Kidney (tissue), 13 donors: ENCODE measurements at regions not wholly inside any gene's neighbourhood (a gene's known extent, or its start where the extent isn't known, plus 50 kb on each side); places are given as distances from the start of the nearest gene placed in this dataset.

Source experiments
- DNase-seq, 5 donors: peaks; one replicate each; pipeline ENCODE4 v3.0.0-alpha.2; 2013 to 2020
- FAIRE-seq: peaks from 2 replicates; lab custom pipeline; 2012; peaks lifted over from hg19 to GRCh38; lab: Jason Lieb, UNC
- H3K27ac ChIP-seq, 2 donors: one replicate each; pipeline ENCODE4 v1.7.0; 2013; ENCODE audit warnings: low read depth in 2 of 2, low read length in 2 of 2, inconsistent platforms in 1 of 2
- H3K27me3 ChIP-seq: one replicate; pipeline ENCODE4 v1.7.1; 2013; ENCODE audit warnings: low read length, inconsistent platforms; ENCODE audit not compliant: control insufficient read depth, insufficient read depth
- H3K36me3 ChIP-seq, 3 donors: one replicate each; pipeline versions ENCODE4 v1.7.0 to v1.7.1; 2013; ENCODE audit warnings: low read length in 3 of 3, control low read depth in 1 of 3, inconsistent platforms in 1 of 3; ENCODE audit not compliant: insufficient read depth in 3 of 3, control insufficient read depth in 2 of 3
- H3K4me1 ChIP-seq, 3 donors: one replicate each; pipeline versions ENCODE4 v1.7.0 to v1.7.1; 2013; ENCODE audit warnings: low read length in 3 of 3, inconsistent platforms in 1 of 3, low read depth in 1 of 3; ENCODE audit not compliant: control insufficient read depth in 2 of 3, insufficient read depth in 2 of 3
- H3K4me3 ChIP-seq, 3 donors: one replicate each; pipeline versions ENCODE4 v1.7.0 to v1.8.1; 2013; ENCODE audit warnings: low read length in 3 of 3, control low read depth in 1 of 3, inconsistent platforms in 1 of 3
- H3K9ac ChIP-seq, 3 donors: one replicate each; pipeline versions ENCODE4 v1.7.0 to v1.7.1; 2013; ENCODE audit warnings: low read length in 3 of 3, control low read depth in 1 of 3, inconsistent platforms in 1 of 3
- H3K9me3 ChIP-seq, 3 donors: one replicate each; pipeline versions ENCODE4 v1.7.0 to v1.7.1; 2013; ENCODE audit warnings: low read length in 3 of 3, control low read depth in 1 of 3, inconsistent platforms in 1 of 3; ENCODE audit not compliant: control insufficient read depth in 2 of 3, insufficient read depth in 1 of 3
- intact Hi-C: fragments of 100-400 bp; cut with DNase I; formaldehyde crosslinking; loops from one replicate; pipeline ENCODE4 v1.11.1; 2022
- TF ChIP-seq, protein P1 (sequence below): IDR thresholded peaks from 3 replicates; pipeline ENCODE4 v1.5.1; 2012; ENCODE audit warnings: mild to moderate bottlenecking, moderate library complexity, borderline replicate concordance; ENCODE audit not compliant: insufficient read depth; ENCODE audit errors: extremely low read depth
- donor health status: control.
- donor health status: control.
- donor health status: control.
- donor health status: control.
- donor health status: control.
- donor health status: DM: yes; HTN: yes; CAD: no.
- donor health status: Normal renal cell carcinoma (clear cell type).

DNA sequence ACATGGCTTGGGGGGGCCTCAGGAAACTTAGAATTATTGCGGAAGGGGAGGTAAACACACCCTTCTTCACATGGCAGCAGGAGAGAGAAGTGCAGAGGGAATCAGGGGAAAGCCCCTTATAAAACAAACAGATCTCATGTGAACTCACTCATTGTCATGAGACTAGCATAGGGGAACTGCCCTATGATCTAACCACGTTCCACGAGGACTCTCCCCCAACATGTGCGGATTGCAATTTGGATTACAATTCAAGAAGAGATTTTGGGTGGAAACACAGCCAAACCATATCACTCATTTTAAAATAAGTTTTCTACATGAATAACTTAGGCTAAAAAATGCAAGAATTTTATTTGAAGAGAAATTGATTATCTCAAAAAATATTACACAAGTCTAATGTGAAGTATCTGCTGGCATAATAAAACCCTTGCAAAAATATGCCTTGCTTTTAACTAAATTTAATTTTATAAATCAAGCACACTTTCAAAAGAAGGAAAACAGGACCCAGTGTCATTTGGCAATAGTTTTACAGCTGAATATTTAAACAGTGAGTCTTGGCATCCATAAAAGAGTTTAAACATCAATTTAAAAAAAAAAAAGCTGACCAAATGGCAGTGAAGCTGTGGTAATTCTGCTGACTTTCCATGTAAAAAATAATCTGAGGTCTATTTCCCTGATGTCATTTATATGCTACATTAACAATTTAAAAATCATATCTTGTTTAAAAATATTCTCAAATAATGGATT, 1057.2 kb downstream of the NAALADL2 start:
- Histone ChIP-seq H3K4me1 (no peaks in the 10 kb centered on the region), H3K27me3 (no peaks in the 10 kb centered on the region), H3K9me3 (no peaks in the 10 kb centered on the region), H3K27ac (no peak overlapping the region), H3K36me3 (no peaks in the 10 kb centered on the region), H3K4me3 (no peak overlapping the region), H3K9ac (no peak overlapping the region)
- TF ChIP-seq, protein P1, sequence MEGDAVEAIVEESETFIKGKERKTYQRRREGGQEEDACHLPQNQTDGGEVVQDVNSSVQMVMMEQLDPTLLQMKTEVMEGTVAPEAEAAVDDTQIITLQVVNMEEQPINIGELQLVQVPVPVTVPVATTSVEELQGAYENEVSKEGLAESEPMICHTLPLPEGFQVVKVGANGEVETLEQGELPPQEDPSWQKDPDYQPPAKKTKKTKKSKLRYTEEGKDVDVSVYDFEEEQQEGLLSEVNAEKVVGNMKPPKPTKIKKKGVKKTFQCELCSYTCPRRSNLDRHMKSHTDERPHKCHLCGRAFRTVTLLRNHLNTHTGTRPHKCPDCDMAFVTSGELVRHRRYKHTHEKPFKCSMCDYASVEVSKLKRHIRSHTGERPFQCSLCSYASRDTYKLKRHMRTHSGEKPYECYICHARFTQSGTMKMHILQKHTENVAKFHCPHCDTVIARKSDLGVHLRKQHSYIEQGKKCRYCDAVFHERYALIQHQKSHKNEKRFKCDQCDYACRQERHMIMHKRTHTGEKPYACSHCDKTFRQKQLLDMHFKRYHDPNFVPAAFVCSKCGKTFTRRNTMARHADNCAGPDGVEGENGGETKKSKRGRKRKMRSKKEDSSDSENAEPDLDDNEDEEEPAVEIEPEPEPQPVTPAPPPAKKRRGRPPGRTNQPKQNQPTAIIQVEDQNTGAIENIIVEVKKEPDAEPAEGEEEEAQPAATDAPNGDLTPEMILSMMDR: no peak
- DNase-seq (no peak), FAIRE-seq (peak; percentile 79)
- intact Hi-C loops: no loop called here

DNA sequence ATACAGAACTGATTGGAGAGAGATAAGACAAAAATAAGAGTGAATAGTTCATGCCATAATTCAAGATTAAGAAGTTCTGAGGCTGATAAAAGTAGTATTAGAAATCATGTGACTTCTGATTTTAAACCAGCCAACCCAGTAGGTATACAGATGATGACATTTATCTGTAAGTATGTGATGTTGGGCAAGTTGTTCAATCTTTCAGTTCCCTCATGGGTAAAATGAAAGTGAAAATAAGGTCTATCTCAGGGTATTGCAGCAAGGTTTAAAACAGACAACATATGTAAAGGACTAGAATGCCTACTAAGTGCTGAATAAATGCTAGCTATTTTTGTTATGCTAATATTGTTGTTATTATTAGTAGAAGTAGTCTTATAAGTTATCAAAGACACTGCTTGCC, 1055.7 kb downstream of the NAALADL2 start:
- intact Hi-C loops: no loop called here
- Histone ChIP-seq H3K9ac (no peak overlapping the region), H3K4me1 (no peaks in the 10 kb centered on the region), H3K4me3 (no peak overlapping the region), H3K36me3 (no peaks in the 10 kb centered on the region), H3K9me3 (no peaks in the 10 kb centered on the region), H3K27me3 (no peaks in the 10 kb centered on the region), H3K27ac (no peak overlapping the region)
- no peak for DNase-seq
- TF ChIP-seq, protein P1: no peak
- no peak for FAIRE-seq

- no peak overlapping the region for H3K9ac ChIP-seq
- FAIRE-seq (no peak), DNase-seq (peak in 2 of 5 donors; percentile 16 to 50)
- H3K4me1 ChIP-seq: no peaks in the 10 kb centered on the region
- H3K4me3 ChIP-seq: no peak overlapping the region
- intact Hi-C loops: no loop called here
- no peak overlapping the region for H3K27ac ChIP-seq
- no peaks in the 10 kb centered on the region for H3K27me3 ChIP-seq
- H3K9me3 ChIP-seq: no peaks in the 10 kb centered on the region
- no peaks in the 10 kb centered on the region for H3K36me3 ChIP-seq
- TF ChIP-seq, protein P1: no peak
These were observed 1054.2 kb downstream of the NAALADL2 start for GRCh38 chr3:175913286-175913685.
